GM23338 (cell line): ENCODE measurements at regions not wholly inside any gene's neighbourhood (a gene's known extent, or its start where the extent isn't known, plus 50 kb on each side); places are given as distances from the start of the nearest gene placed in this dataset.

Source experiments
- ATAC-seq: fragments of 200-7000 bp; cut with Tn5 transposase; 3 replicates; pipeline ENCODE4 v1.9.1; 2020
- DNase-seq: peaks from one replicate; pipeline ENCODE4 v3.0.0-alpha.2; 2015; ENCODE audit warnings: low spot score
- H2AFZ ChIP-seq: fragments of 200-600 bp; sonication (generic); 2 replicates; pipeline ENCODE4 v1.8.0; 2016; ENCODE audit warnings: antibody characterized with exemption, mild to moderate bottlenecking, moderate library complexity
- H3F3A ChIP-seq: fragments of 200-600 bp; sonication (generic); replicated peaks from 2 replicates; pipeline ENCODE4 v1.8.0; 2017; ENCODE audit warnings: antibody characterized with exemption, mixed run types, low read depth
- H3K27ac ChIP-seq: fragments of 200-600 bp; sonication (generic); 2 replicates; pipeline ENCODE4 v1.6.1; 2016; ENCODE audit warnings: low read depth
- H3K27me3 ChIP-seq: fragments of 200-600 bp; sonication (generic); 2 replicates; pipeline ENCODE4 v1.8.0; 2016; ENCODE audit warnings: mild to moderate bottlenecking, mixed run types, moderate library complexity; ENCODE audit not compliant: insufficient read depth
- H3K36me3 ChIP-seq: fragments of 200-600 bp; sonication (generic); 2 replicates; pipeline ENCODE4 v1.8.0; 2016; ENCODE audit warnings: mild to moderate bottlenecking; ENCODE audit not compliant: insufficient read depth
- H3K4me1 ChIP-seq: fragments of 200-600 bp; sonication (generic); 2 replicates; pipeline ENCODE4 v1.8.0; 2016; ENCODE audit warnings: mild to moderate bottlenecking, moderate library complexity; ENCODE audit not compliant: insufficient read depth
- H3K4me2 ChIP-seq: fragments of 200-600 bp; sonication (generic); 2 replicates; pipeline ENCODE4 v1.7.1; 2017; ENCODE audit warnings: mixed run types
- H3K4me3 ChIP-seq: fragments of 200-600 bp; sonication (generic); 2 replicates; pipeline ENCODE4 v1.6.1; 2016; ENCODE audit warnings: mixed run types
- H3K79me2 ChIP-seq: fragments of 200-600 bp; sonication (generic); replicated peaks from 2 replicates; pipeline ENCODE4 v1.8.0; 2017; ENCODE audit warnings: mild to moderate bottlenecking; ENCODE audit not compliant: insufficient read depth
- H3K9me2 ChIP-seq: fragments of 200-600 bp; sonication (generic); 2 replicates; pipeline ENCODE4 v1.8.0; 2017; ENCODE audit not compliant: insufficient read depth
- H4K20me1 ChIP-seq: fragments of 200-600 bp; sonication (generic); replicated peaks from 2 replicates; pipeline ENCODE4 v1.8.0; 2017; ENCODE audit warnings: mild to moderate bottlenecking; ENCODE audit not compliant: insufficient read depth
- H3K27ac Mint-ChIP-seq: 2 replicates; pipeline ENCODE4 v1.8.0; 2020; ENCODE audit warnings: inconsistent platforms, mild to moderate bottlenecking, moderate library complexity, mixed read lengths
- H3K27me3 Mint-ChIP-seq: 3 replicates; pipeline ENCODE4 v1.8.0; 2022; ENCODE audit warnings: low read depth, mild to moderate bottlenecking, moderate library complexity, mixed read lengths, inconsistent platforms; ENCODE audit not compliant: insufficient read depth, poor library complexity
- H3K36me3 Mint-ChIP-seq: 3 replicates; pipeline ENCODE4 v1.8.0; 2021; ENCODE audit warnings: low read depth, mild to moderate bottlenecking, inconsistent platforms, moderate library complexity, mixed read lengths
- H3K4me1 Mint-ChIP-seq: 3 replicates; pipeline ENCODE4 v1.8.0; 2020; ENCODE audit warnings: mild to moderate bottlenecking, inconsistent platforms, mixed read lengths
- H3K4me3 Mint-ChIP-seq: 3 replicates; pipeline ENCODE4 v1.8.0; 2021; ENCODE audit warnings: moderate library complexity, mild to moderate bottlenecking, inconsistent platforms, mixed read lengths
- H3K9me3 Mint-ChIP-seq: 3 replicates; pipeline ENCODE4 v1.8.0; 2020; ENCODE audit warnings: moderate library complexity, mild to moderate bottlenecking, inconsistent platforms, mixed read lengths
- CREB1 ChIP-seq: fragments of 250-450 bp; sonication (Bioruptor Pico); IDR thresholded peaks from 2 replicates; pipeline ENCODE4 v1.5.0; 2020; ENCODE audit warnings: low read depth, mild to moderate bottlenecking, moderate library complexity
- EZH2 ChIP-seq: fragments of 200-600 bp; sonication (generic); IDR thresholded peaks from one replicate; pipeline ENCODE4 v1.8.0; 2017; ENCODE audit warnings: antibody characterized with exemption, mild to moderate bottlenecking, low read depth; ENCODE audit not compliant: unreplicated experiment
- NANOG ChIP-seq: IDR thresholded peaks from 2 replicates; pipeline ENCODE4 v1.6.1; 2016; ENCODE audit warnings: antibody characterized with exemption, borderline replicate concordance
- POLR2AphosphoS5 ChIP-seq: IDR thresholded peaks from 2 replicates; pipeline ENCODE4 v1.6.1; 2016; ENCODE audit warnings: antibody characterized with exemption, low read depth
- STAT1 ChIP-seq: IDR thresholded peaks from one replicate; pipeline ENCODE4 v1.6.1; 2016; ENCODE audit warnings: antibody characterized with exemption; ENCODE audit not compliant: unreplicated experiment
- ZNF331 ChIP-seq: fragments of 250-450 bp; sonication (Bioruptor Pico); IDR thresholded peaks from 2 replicates; pipeline ENCODE4 v1.5.0; 2020; ENCODE audit warnings: low read depth, mild to moderate bottlenecking, moderate library complexity
- ZNF462 ChIP-seq: fragments of 250-450 bp; sonication (Bioruptor Pico); IDR thresholded peaks from 2 replicates; pipeline ENCODE4 v1.5.0; 2020; ENCODE audit warnings: mild to moderate bottlenecking, moderate library complexity

DNA sequence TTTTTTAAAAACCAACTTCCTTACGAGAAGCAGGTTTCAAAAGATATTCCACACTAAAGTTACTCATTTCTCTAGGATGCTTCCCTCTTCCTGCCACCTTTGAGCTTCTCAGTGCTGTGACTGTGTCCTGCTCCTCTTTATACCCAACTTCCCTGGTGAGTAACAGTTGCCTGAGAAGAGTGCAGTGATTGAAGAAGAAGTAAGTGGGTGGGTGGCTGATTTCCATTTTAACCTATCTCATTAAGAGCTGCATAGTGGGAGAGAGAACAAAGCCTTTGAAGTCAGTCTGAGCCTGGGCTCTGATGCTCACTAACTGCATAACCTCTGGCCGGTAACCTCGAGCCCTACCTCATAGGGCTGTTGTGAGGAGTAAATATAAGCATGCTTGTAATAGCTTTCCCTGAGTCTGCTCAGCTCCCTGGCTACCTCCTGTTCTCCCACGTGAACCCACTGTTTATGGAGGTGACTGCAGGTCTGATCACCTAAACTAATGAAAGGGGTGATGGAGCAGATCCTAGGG, 977.3 kb downstream of the UQCRFS1 start:
- Mint-ChIP-seq H3K27ac (no peak overlapping the region), H3K27me3 (peaks cover 2% of the 10 kb centered on the region), H3K4me3 (no peak overlapping the region), H3K9me3 (no peaks in the 10 kb centered on the region), H3K36me3 (no peaks in the 10 kb centered on the region), H3K4me1 (peaks cover 13% of the 10 kb centered on the region)
- Histone ChIP-seq H3K27me3 (no peaks in the 10 kb centered on the region), H3K4me2 (no peak overlapping the region), H4K20me1 (no peaks in the 10 kb centered on the region), H3K27ac (no peak overlapping the region), H3K79me2 (no peaks in the 10 kb centered on the region), H3K4me1 (0 out of 2 replicates have a peak, but pooled peaks cover 4% of the 10 kb centered on the region), H2AFZ (no peak overlapping the region), H3K36me3 (no peaks in the 10 kb centered on the region), H3K4me3 (no peak overlapping the region), H3K9me2 (no peaks in the 10 kb centered on the region), H3F3A (no peaks in the 10 kb centered on the region)
- ATAC-seq (no peak), DNase-seq (no peak)
- TF ChIP-seq POLR2AphosphoS5 = no peak
- no peak for TF ChIP-seq ZNF462 (CRISPR knock-in tag)
- no peak for TF ChIP-seq EZH2

GRCh38 chr19:28234637-28235036, 978.3 kb downstream of the UQCRFS1 start:
- Histone ChIP-seq H3K4me2 (no peak overlapping the region), H3K27ac (no peak overlapping the region), H3K4me1 (no peaks in the 10 kb centered on the region), H3K9me2 (no peaks in the 10 kb centered on the region), H3K4me3 (no peak overlapping the region), H2AFZ (peak overlapping the region; percentile 54; the same call in 1 of the 2 replicates), H3K79me2 (no peaks in the 10 kb centered on the region), H3F3A (no peaks in the 10 kb centered on the region), H3K27me3 (no peaks in the 10 kb centered on the region), H4K20me1 (no peaks in the 10 kb centered on the region), H3K36me3 (no peaks in the 10 kb centered on the region)
- ATAC-seq (no peak), DNase-seq (peak; percentile 24)
- H3K9me3 Mint-ChIP-seq = no peaks in the 10 kb centered on the region
- no peak overlapping the region for H3K4me3 Mint-ChIP-seq
- no peaks in the 10 kb centered on the region for H3K36me3 Mint-ChIP-seq
- H3K27ac Mint-ChIP-seq = no peak overlapping the region
- H3K27me3 Mint-ChIP-seq = peaks cover 2% of the 10 kb centered on the region
- H3K4me1 Mint-ChIP-seq = peaks cover 7% of the 10 kb centered on the region; the same call in 2 of the 3 replicates
- TF ChIP-seq CREB1 (CRISPR knock-in tag) (no peak), NANOG (no peak), STAT1 (no peak), ZNF462 (CRISPR knock-in tag) (no peak), ZNF331 (no peak)
